ENCODE measurements at regions not wholly inside any gene's neighbourhood (a gene's known extent, or its start where the extent isn't known, plus 50 kb on each side); places are given as distances from the start of the nearest gene placed in this dataset.

DNA sequence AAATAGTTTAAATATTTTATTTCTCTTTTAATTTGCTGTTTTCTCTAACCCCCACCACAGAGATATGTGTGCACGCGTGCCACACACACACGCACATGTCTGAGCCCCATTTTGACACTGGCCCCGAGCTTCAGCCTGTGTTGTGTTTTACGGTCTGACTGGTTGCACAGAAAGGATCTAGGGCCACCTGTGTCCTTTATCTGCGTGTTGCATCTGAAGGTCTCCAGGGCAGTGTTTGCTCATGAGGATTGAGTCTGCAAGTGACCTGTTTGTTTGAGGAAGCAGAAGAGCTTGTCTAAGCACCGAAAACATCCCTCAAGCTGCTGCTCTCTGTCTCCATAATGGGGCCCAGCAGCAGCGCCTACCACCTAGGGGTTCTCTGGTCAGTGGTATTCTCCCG is 266.4 kb upstream of the LYZL1 start:
- TF ChIP-seq POLR2AphosphoS5 (IDR thresholded peaks at IDR 0.05) = no peak
- TF ChIP-seq, protein P1, sequence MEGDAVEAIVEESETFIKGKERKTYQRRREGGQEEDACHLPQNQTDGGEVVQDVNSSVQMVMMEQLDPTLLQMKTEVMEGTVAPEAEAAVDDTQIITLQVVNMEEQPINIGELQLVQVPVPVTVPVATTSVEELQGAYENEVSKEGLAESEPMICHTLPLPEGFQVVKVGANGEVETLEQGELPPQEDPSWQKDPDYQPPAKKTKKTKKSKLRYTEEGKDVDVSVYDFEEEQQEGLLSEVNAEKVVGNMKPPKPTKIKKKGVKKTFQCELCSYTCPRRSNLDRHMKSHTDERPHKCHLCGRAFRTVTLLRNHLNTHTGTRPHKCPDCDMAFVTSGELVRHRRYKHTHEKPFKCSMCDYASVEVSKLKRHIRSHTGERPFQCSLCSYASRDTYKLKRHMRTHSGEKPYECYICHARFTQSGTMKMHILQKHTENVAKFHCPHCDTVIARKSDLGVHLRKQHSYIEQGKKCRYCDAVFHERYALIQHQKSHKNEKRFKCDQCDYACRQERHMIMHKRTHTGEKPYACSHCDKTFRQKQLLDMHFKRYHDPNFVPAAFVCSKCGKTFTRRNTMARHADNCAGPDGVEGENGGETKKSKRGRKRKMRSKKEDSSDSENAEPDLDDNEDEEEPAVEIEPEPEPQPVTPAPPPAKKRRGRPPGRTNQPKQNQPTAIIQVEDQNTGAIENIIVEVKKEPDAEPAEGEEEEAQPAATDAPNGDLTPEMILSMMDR (IDR thresholded peaks at IDR 0.05) = no peak
